SHP77 treated with DMSO at 0.1 percent for 48 hours (cell line): ENCODE measurements at regions not wholly inside any gene's neighbourhood (a gene's known extent, or its start where the extent isn't known, plus 50 kb on each side); places are given as distances from the start of the nearest gene placed in this dataset.

Experiments used
- DNase-seq: peaks from one replicate; lab custom pipeline; 2025; lab: John Stamatoyannopoulos, UW

DNA sequence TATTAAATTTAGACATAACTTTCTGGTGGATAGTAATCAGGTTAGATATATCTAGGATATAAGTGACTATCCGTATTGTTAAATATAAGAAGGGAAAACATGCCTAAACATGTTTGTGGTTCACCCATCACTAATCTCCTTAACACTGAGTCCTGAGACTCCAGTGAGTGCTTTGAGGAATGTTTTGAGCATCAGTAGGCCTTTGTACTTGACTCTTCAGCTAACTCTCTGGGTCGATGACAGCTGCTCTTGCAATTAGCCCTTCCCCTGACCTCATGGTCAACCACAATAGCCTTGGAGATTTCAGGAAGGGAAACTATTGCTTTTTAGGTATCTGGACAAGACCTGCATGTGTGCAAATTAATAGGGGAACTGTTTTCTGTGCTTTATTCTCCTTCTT lies 716.8 kb downstream of the EPHA4 start:
- DNase-seq, result no peak

DNA sequence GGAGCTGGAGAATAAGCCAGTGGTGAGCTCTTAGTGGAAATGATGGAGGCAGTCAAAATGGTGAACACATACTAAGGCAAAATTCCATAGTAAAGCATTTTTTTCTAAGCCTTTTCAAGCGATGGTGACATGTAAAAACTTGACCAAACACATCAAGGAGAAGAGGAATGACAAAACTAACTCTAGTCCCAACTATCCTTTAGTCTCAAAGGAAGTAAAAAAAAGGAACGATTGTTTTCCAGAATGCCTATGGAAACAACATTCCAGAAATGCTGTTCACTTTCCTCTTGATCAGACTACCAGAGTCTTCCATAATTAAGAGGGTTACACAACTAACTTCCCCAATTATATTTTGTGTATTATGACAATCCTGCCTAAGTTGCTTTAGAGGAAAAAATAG lies 715.6 kb downstream of the EPHA4 start:
- no peak for DNase-seq

DNA sequence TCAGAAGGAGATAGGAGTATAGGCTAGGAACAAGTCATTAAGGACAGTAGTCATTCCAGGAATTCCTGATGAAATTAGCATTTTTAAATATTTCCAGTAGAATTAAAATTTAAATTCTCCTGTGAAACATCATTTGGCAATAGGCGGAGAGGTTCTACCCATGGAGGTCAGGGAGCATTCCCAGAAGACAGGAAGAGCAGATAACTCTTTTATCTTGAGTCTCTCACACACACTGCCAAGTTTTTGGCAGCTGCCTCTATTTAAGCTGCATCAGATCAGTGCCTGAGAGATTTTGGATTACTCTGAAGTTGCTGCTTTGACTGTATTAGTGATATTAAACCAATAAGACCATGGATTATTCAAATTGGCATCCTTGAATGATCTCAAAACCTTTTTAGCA lies 714.7 kb downstream of the EPHA4 start:
- no peak for DNase-seq

DNA sequence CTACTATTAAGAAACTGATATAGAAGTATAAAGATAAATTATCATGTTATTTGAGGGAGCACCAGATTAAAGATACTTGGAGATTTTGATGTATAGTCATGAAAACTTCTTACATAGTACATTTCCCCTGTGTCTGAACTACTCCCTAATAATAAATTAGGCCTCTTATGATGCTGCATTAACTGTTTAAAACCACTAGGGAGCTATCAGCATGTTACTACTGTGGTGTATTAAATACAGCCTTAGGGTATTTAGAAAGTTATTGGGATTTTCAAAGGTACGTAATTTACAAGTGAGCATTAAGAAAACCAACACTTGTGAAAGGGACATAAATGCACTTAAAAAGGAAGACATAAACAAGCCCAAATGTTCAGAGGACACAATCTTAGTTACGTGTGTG lies 714.0 kb downstream of the EPHA4 start:
- DNase-seq, result no peak

DNA sequence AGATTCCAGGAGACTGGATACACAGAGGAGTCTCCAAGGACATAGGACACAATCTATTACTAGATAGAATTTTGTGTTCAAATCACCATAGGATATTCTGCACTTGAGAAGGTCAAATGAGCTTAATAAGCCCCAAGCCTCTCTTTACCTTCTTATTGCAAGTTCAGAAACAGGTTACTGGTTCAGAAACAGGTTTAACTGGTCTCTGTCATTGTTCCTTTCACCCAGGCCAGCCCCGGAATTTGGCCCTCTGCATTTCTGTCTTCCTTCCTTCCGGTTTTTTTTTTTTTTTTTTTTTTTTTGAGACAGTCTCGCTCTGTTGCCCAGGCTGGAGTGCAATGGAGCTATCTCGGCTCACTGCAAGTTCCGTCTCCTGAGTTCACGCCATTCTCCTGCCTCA lies 700.2 kb downstream of the EPHA4 start:
- no peak for DNase-seq

DNA sequence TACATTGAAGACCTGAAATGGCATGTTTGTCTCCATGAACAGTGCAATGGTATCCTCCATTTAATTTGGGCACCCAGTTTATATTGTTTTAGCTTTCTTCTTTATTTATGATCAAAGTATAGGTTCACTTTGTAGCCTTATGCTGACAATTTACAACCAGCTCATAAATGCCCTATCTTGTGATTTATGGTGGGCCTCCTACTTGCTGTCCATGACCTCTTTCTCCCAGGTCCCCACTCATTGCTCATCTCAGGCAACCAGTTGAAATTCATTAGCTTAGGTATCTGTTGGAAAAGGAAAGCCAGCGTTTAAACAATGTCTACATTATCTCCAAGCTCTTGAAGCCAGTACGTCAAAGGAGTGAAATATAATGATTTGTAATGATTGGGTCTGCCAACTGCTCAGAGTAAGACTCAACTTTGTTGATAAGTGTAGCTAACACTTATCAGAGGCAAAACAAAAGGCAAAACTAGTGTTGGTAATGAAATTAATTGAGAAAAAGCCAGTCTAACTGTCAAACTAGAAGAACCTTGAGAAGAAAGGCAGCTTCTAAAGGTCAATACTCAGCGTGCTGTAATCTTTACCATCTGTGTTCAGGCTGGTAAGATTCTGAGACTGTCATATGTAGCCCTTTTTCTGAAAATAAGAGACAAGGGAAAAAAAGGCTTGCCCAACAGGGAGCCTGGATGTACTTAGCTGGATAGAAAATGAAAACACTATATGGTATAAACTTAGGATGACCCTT lies 695.9 kb downstream of the EPHA4 start:
- no peak for DNase-seq

DNA sequence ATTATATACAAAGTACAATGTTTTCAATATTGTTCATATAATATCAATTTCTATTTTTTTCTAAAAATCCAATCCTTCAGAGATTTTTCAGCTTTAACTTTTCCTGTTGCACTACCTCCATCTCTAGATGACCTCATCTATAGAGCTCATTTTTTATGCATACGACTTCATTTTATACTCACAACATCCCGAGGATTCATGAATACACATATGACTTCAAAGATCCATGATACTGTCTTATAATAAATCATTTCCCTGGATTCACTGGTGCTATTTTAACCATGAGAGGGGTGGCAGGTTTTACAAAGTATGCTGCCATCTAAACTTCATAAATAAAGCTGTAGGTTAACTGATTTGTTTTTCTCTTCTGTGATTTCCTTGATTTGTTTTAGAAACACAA lies 694.6 kb downstream of the EPHA4 start:
- no peak for DNase-seq

DNA sequence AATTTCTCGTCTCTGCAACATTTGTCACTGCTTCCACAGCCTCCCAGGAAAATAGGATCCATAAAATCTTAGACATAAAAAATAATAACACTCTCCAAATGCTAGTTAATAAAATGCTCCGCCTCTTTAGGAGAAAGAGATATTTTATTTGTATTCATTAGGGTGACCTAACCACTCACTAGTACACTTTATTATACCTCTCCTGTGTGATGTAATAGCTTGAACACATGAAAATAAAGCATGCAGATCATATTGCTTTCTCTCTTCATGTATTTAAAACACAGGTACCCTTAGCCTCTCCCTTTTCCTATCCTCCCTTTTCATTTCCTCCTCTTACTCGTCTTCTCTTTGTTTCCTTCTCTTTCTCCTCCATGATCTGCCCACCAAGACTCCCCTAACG lies 694.2 kb downstream of the EPHA4 start:
- no peak for DNase-seq

DNA sequence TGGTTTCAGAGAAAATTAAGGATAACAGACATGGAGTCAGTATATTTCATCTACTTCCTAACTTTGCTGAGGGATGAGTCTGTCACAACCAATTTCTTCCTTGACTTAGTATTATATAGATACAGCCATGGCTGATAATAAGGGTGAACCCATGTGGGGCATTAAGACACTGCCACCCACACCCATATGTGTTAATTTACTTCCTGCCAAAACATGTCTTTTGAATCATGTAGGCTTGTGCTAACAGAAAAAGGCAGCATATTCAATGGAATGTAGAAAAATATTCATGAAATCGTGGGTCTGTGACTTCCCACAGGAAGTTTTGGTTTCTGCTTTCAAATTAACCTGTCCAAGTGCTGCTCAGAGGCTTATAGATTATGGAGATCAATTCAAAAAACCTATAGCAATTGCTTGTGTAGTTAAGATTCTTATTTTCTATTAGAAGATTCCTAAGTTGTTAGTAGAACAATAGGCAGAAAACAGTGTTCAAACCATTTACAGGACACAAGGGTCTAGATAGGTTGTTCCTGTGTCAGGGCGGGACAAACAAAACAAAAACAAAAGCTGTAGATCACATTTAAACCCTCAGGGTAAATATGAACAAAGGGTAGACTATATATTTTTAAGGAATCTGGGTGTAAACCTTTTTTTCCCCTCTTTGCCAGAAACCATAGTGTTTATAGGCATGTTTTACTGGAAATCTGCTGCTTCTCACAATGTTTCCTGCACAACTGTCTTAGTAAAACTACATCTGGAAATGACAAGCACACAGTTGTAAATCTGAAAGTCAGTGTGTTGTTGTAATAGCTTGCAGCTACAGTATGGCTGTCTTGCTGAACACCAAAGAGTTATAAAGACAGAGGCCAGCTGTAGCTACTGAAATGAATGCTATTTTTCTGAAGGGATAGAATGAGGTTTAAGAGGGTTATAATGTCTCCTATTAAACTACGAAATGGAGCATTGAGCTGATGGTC lies 691.2 kb downstream of the EPHA4 start:
- DNase-seq, result no peak

DNA sequence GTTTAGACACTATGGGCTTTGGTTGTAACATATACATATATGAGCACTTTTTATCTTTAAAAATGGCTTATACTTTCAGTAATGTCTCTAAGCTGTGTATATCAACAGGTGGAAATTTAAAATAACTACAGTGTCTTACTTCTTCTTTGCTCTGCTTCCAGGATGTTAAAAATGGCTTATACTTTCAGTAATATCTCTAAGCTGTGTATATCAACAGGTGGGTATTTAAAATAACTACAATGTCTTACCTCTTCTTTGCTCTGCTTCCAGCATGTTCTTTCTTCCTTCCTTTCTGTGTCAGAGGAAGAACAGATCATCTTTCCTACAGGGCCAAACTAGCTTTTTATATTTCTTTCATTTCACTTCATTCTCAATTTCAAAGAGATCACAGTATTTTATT lies 689.6 kb downstream of the EPHA4 start:
- DNase-seq, result no peak

DNA sequence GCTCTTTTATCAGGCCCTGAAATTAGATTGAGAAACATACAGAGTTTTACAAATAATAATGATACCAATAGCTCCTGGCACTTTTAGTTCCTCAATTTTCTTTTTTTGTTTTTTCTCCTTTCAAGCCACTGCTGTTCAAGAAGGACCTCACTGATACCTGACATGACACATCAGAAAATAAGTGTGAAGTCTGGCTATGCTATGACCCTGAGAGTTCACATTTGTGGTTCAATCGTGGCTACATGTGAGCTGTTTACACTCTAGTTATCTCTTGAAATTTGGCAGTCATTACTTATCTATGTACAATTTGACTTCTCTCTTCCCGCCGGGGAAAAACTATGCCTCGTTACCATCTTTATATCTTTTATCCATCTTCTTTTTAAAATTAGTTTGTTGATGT lies 686.5 kb downstream of the EPHA4 start:
- DNase-seq, result no peak

DNA sequence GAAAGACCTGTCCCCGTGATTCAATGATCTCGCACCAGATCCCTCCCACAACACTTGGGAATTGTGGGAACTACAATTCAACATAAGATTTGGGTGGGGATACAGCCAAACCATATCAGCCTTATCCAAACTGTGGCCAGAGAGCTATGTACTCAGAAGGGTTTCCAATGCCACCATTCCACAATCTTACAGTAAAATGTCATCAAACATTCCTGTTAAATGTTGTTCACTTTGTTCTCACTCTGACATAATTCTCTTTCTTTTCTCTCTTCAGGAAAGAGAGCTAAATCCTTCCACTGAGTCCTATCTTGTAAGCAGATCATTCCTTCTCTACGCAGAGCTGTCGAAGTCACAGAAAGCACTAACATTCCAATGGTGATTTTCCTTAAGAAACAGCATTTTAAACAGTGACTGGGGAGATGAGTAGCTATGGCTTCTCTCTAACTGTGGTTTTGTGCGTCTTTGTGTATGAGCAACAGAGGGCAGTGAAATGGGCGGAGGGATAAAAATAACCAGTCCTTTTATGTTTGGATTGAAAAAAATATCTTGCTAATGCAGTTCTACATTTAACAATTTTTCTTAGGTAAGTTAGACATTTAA lies 684.7 kb downstream of the EPHA4 start:
- no peak for DNase-seq

DNA sequence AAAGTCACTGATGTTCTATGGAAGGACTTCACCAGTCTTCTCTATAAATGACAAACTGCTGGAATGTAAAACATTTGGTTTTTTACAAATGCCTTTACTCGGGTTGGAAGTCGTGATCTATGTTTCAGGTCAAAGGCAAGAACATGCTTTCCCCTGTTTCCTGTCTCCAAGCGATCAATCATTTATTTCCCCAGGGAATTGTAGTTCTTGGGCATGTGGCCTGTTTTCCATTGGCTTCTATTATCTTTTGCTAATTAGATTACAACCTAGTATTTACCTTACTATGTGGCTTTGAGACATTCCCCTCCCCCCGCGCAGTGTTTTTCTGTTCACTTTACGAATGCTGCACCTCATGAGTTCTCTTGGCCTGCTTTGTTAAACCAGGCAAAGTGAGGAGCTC lies 684.2 kb downstream of the EPHA4 start:
- no peak for DNase-seq

DNA sequence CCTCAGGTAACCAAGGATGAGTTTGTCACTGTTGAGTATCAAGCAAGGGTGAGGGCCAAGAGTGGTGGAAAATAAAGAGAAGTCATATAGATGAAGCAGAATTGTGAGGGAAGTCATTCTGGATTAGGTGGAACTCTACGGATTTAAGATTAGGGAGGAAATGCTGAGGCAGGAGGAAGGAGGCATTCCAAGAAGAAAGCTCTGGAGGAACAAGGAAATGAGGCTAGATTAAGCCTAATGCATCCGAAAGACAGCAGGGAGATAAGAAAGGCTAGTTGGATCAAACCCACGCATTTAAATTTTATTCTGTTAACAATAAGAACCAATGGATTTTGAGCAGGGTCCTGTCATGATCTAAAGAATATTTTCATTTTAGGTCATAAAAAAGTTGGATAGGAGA lies 681.2 kb downstream of the EPHA4 start:
- no peak for DNase-seq

DNA sequence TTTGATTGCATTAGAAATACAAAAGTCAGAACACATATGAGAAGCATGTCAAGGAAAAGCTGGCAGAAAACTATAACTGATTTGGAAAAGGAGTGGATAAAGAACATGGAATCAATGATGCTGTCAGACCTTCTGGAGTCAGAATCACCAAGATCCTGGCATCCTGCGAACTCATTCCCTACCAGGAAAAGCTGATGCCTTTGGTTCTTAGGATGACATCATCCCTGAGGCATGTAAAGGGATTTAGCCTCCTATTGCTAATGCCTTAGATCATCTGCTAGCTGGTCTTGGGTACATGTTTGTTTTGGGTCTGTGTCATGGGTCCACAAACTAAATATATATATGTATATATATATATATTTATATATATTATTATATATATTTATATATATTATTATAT lies 680.7 kb downstream of the EPHA4 start:
- DNase-seq, result no peak

DNA sequence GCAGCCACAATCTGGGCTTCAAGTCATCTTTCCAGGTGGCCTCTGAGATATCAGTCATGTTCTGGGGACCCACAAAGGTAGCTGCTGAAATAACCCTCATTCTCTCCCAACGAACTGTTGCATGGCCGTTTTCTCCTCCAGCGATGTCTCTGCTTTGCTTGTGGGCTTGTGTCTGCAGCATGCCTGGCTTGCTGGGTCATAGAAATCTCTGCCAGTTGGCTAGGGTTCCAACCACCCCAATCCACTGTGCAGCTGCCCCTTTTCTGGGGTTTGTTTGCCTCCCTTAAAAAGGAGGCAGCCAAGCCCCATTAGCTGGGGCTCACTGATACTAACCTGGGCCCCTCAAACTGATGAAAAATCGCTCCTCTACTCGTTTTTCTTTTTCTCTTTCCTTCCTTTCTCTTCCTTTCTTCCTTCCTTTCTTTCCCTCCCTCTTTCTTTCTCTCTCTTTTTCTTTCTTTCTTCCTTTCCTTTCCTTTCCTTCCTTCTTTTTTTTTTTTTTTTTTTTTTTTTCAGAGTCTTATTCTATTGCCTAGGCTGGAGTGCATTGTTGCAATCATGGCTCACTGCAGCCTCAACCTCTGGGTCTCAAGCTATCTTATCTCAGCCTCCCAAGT lies 680.0 kb downstream of the EPHA4 start:
- DNase-seq, result no peak

DNA sequence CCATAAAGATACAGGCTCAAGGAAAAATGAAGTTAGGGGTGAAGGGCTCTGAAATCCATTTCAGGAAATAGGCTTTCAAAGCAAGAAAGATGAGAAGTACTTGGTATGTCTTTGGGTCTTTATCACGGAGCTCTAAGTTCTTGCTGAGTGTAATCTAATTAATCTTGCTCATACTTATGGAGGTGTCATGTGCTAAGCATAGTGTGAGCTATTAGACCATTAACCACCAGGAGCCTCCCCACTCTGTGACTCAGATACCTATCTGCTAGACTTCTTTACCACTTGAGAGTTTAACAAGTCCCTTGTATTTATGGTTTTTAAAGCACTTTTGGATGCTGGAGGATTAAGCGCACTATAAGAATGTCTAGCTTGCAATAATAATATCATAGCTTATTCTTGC lies 678.7 kb downstream of the EPHA4 start:
- DNase-seq, result no peak

DNA sequence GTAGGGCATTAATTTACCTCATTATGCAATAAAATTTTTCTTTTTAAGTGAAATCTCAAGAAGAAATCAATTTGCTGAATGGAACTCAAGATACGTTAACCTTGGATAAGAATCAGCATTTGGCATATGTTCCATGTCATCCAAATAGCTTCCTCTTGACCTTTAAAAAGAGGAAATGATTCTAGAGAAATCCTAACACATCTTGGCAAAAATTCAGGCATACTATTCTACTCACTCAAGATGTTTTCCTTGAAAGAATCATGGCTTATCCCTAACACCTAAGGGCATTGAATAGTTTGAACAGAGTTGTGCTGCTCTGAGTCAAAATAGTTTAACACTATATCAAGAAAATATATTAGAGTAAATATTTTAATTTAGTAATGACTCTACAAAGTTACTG lies 678.0 kb downstream of the EPHA4 start:
- DNase-seq, result no peak

DNA sequence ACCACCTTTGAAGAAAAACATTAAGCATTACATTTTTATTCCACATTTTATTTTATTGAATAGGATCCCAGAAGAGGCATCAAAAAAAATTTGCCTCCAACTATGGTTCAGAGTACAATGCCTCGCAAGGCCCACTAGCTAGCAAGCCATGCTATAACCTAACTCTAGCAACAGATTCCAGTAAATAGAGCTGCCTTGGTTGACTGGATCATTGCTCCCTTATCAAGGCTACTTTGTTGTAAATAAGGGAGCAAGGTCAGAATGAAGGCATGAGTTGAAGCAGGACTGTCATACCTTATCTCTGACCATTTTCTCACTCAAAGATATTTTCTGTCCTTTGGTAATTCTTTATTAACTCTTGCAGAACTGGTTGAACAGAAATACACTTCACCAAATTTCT lies 672.6 kb downstream of the EPHA4 start:
- no peak for DNase-seq

DNA sequence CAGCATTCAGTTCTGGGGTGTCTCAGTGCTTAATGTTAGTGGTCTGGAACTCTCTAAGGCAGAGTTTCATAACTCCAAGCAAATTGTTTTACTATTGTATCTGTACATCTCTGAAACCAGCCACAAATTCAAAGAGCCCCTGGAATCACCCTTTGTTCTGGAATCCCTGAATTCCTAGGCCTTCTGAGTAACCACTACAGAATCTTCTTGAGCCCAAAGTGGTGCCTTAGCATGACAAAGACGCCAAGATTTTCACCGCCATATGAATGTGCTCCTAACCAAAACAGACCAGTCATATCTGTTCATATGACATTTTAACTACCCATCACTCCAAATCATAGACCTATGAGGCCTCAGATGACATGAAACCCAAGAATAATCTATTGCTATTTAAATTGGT lies 668.1 kb downstream of the EPHA4 start:
- no peak for DNase-seq

DNA sequence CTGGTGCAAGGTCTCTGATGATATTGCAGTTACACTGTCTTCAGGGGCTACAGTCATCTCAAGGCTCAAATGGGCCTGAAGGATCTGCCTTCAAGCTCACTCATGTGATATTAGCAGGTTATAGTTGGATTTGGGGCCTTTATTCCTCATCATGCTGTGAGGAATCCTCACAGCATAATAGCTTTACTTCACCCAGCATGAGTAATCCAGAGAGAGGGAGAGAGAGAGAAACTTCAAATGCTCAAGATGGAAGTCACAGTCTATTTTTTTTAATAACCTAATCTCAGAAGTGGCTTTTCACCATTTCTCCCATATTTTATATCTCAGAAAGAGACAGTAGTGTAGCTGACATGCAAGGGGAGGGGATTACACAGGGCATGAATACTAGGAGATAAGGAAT lies 658.7 kb downstream of the EPHA4 start:
- DNase-seq, result no peak

DNA sequence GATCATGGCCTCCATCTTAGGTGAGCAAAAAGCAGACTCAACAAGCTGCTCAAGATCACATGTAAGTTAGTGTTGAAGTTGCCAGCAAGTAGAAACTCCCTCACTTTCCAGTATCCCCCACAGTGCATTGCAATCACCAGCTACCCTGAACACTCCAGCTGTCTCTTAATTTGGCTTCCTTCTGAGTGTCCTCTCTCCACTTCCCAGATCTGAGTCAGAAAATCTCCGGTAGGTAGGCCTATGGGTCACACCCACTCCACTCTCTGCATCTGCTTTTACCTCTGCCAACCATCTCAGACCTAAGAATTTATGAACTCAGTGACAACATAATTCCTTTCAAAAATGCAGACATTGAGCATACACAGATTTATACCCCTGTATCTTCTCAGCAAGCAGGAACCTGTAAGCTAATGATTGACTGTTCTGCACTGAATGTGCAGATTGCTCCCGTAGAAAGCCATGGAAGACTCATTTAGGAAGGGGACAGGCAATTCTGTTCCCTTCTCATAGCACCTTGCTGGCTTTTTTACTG lies 656.9 kb downstream of the EPHA4 start:
- no peak for DNase-seq
